ENCODE measurements at regions not wholly inside any gene's neighbourhood (a gene's known extent, or its start where the extent isn't known, plus 50 kb on each side); places are given as distances from the start of the nearest gene placed in this dataset.

DNA sequence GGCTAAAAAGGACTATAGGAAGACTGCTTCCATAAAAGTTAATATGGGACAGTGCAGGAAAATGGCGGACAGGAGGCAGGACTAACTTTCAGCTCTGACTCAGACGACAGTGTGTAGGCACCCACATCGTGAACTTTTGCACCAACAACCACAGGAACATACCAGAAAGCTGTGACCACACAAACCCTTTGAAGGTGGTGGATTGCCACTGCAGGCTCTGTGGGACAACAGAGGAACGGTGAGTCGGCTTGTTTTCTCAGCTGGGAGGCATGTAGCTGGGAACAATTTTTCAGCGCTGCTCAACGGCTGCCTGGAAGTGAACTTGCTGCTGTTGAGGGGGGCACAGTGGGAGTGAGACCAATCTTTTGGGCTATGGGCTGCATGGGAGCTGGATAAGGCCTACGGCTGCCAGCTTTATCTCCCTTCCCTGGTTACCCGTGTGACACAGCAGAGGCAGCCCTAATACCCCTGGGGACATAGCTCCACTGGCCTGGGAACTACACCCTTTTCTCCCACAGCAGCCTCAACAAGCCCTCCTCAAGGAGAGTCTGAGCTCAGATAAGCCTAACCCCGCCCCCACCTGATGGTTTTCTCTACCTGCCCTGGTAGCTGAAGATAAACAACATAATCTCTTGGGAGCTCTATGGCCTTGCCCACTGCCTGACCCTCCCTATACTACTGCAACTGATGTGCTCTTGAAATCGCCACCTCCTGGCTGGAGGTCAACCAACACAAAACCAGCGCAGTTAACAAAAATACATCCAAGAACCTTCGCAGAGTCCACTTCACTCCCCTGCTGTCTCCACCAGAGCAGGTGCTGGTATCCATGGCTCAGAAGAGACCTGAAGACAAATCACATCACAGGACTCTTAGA, 1537.0 kb downstream of the C4orf33 start:
- 92 to 100% methylated on average over 7 to 8 of the region's 13 CpGs for WGBS, 2 experiments (ENCODE audit: insufficient coverage in 2 of 2)

DNA sequence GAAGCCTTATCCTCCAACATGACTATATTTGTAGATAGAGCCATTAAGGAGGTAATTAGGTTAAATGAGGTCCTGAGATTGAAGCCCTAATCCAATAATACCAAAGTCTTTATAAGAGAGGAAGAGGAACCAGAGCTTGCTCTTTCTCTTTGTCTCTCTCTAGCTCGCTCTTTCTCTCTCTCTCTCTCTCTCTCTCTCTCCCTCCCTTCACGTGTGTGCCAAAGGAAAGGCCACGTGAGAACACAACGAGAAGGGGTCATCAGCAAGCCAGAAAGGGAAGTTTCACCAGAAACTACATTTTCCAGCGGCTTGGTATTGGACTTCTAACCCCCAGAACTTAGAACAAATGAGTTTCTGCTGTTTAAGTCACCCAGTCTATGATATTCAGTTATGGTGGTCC, 1540.5 kb downstream of the C4orf33 start:
- WGBS, 2 experiments (ENCODE audit: insufficient coverage in 2 of 2), result 43% methylated on average over 2 of the region's 5 CpGs; no CpG with 5 or more reads in 1 of the 2 experiments
- Histone ChIP-seq H3K27ac (ENCODE audit: low read depth, low read length, severe bottlenecking) (no peak overlapping the region), H3K36me3 (ENCODE audit: control insufficient read depth, insufficient read depth, low read length) (no peaks in the 10 kb centered on the region), H3K4me1 (ENCODE audit: control insufficient read depth, insufficient read depth, low read length, poor library complexity, severe bottlenecking) (no peaks in the 10 kb centered on the region), H3K9me3 (ENCODE audit: control insufficient read depth, low read length) (no peaks in the 10 kb centered on the region), H3K4me3 (ENCODE audit: extremely low read depth, insufficient read depth, low read length, poor library complexity, severe bottlenecking) (no peak overlapping the region)

More for the DNA sequence above, 1537.0 kb downstream of the C4orf33 start:
- Histone ChIP-seq H3K9me3 (ENCODE audit: control insufficient read depth, low read length) (no peaks in the 10 kb centered on the region), H3K4me3 (ENCODE audit: extremely low read depth, insufficient read depth, low read length, poor library complexity, severe bottlenecking) (no peak overlapping the region), H3K4me1 (ENCODE audit: control insufficient read depth, insufficient read depth, low read length, poor library complexity, severe bottlenecking) (no peaks in the 10 kb centered on the region), H3K27ac (ENCODE audit: low read depth, low read length, severe bottlenecking) (no peak overlapping the region), H3K36me3 (ENCODE audit: control insufficient read depth, insufficient read depth, low read length) (no peaks in the 10 kb centered on the region)

DNA sequence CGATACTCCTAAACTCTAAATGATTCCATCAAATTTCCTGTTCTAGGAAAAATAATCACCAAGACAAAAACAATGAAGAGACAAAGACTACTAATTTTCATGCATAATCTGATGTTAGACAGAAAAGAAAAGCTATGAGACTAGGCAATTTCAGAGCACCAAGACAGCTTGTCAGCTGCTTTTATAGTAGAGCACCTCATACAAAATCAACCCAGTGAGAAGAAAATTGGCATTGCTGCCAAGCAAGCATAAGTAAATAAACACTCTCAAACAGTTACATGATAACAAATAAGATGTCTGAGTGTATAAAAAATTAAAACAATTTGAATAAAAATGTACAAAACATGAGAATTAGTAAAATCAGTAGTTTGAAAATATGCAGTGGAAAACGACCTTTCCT, 1544.6 kb downstream of the C4orf33 start:
- no peaks in the 10 kb centered on the region for H3K9me3 ChIP-seq (ENCODE audit: control insufficient read depth, low read length)
- H3K27ac ChIP-seq (ENCODE audit: low read depth, low read length, severe bottlenecking), result no peak overlapping the region
- no peaks in the 10 kb centered on the region for H3K36me3 ChIP-seq (ENCODE audit: control insufficient read depth, insufficient read depth, low read length)
- no CpG with 5 or more reads among the region's 2 CpGs for WGBS, 2 experiments (ENCODE audit: insufficient coverage in 2 of 2)
- H3K4me1 ChIP-seq (ENCODE audit: control insufficient read depth, insufficient read depth, low read length, poor library complexity, severe bottlenecking), result no peaks in the 10 kb centered on the region
- no peak overlapping the region for H3K4me3 ChIP-seq (ENCODE audit: extremely low read depth, insufficient read depth, low read length, poor library complexity, severe bottlenecking)

DNA sequence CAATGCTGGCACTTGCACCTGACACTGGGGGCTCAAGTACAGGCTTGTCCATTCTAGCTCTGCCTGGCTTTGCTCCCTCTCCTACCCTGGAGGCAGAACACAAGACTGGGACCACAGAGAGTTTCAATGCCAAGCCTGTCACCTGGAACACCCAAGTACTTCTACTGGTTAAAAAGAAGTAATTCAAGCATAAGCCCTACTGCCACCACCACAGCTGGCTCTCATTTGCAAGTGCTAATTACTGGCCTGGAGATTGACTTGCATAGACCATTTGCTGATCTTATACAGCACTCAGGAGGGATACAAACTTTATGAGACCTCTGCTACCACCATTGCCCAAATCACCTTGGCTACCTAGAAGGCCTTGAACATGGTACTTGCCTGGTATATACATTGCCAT, 1550.9 kb downstream of the C4orf33 start:
- no peak overlapping the region for H3K27ac ChIP-seq (ENCODE audit: low read depth, low read length, severe bottlenecking)
- no peaks in the 10 kb centered on the region for H3K4me1 ChIP-seq (ENCODE audit: control insufficient read depth, insufficient read depth, low read length, poor library complexity, severe bottlenecking)
- H3K36me3 ChIP-seq (ENCODE audit: control insufficient read depth, insufficient read depth, low read length), result no peaks in the 10 kb centered on the region
- no peak overlapping the region for H3K4me3 ChIP-seq (ENCODE audit: extremely low read depth, insufficient read depth, low read length, poor library complexity, severe bottlenecking)
- H3K9me3 ChIP-seq (ENCODE audit: control insufficient read depth, low read length), result no peaks in the 10 kb centered on the region

DNA sequence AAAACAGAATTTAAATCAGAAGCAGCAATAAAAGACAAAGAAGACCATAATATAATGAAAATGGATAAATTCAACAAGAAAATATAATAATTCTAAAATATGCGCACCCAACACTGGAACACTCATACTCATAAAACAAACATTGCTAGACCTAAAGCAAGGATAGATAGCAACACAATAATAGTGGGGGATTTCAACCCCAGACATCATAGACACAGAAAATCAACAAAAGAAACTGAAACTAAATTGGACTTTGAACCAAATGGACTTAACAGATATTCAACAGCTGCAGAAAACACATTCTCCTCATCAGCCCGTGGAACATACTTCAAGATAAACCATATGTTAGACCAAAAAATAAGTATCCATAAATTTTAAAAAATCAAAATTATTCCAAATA, 1552.6 kb downstream of the C4orf33 start:
- no peak overlapping the region for H3K27ac ChIP-seq (ENCODE audit: low read depth, low read length, severe bottlenecking)
- WGBS, 2 experiments (ENCODE audit: insufficient coverage in 2 of 2), result 83% methylated on average over 1 of the region's 2 CpGs; no CpG with 5 or more reads in 1 of the 2 experiments
- no peak overlapping the region for H3K4me3 ChIP-seq (ENCODE audit: extremely low read depth, insufficient read depth, low read length, poor library complexity, severe bottlenecking)

DNA sequence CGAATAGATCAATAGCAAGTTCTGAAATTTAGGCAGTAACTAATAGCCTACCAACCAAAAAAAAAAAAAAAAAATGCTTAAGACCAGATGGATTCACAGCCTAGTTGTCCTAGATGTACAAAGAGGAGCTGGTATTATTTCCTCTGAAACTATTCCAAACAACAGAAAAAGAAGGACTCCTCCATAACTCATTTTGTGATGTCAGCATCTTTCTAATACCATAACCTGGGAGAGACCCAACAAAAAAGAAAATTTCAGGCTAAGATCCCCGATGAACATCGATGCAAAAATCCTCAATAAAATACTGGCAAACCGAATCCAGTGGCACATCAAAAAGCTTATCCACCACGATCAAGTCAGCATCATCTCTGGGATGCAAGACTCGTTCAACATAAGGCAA, 1557.9 kb downstream of the C4orf33 start:
- WGBS, 2 experiments (ENCODE audit: insufficient coverage in 2 of 2), result 81 to 94% methylated on average over 4 to 5 of the region's 6 CpGs
- Histone ChIP-seq H3K4me1 (ENCODE audit: control insufficient read depth, insufficient read depth, low read length, poor library complexity, severe bottlenecking) (no peaks in the 10 kb centered on the region), H3K27ac (ENCODE audit: low read depth, low read length, severe bottlenecking) (no peak overlapping the region), H3K4me3 (ENCODE audit: extremely low read depth, insufficient read depth, low read length, poor library complexity, severe bottlenecking) (no peak overlapping the region), H3K36me3 (ENCODE audit: control insufficient read depth, insufficient read depth, low read length) (no peaks in the 10 kb centered on the region), H3K9me3 (ENCODE audit: control insufficient read depth, low read length) (no peaks in the 10 kb centered on the region)

More for the DNA sequence above, 1552.6 kb downstream of the C4orf33 start:
- Histone ChIP-seq H3K9me3 (ENCODE audit: control insufficient read depth, low read length) (no peaks in the 10 kb centered on the region), H3K36me3 (ENCODE audit: control insufficient read depth, insufficient read depth, low read length) (no peaks in the 10 kb centered on the region), H3K4me1 (ENCODE audit: control insufficient read depth, insufficient read depth, low read length, poor library complexity, severe bottlenecking) (no peaks in the 10 kb centered on the region)

DNA sequence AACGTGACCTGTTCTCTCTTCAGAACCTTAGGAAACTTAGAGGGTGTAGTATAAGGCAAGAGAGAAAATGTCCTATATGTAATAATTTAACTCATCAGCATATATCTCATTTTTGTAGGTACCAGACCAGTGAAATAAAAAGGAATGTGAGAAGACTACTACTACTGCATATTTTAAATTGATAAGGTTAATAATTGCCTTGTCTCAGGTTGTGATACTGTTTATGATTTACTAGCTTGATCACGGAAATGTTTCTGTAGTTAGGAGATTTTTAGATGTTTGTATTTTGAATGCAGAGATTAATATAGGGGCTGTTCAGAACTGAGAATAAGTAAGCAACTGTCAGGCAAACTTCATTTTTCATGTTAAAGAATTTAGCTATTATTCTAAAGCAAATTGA, 1563.4 kb downstream of the C4orf33 start:
- Histone ChIP-seq H3K36me3 (ENCODE audit: control insufficient read depth, insufficient read depth, low read length) (no peaks in the 10 kb centered on the region), H3K4me3 (ENCODE audit: extremely low read depth, insufficient read depth, low read length, poor library complexity, severe bottlenecking) (no peak overlapping the region), H3K4me1 (ENCODE audit: control insufficient read depth, insufficient read depth, low read length, poor library complexity, severe bottlenecking) (no peaks in the 10 kb centered on the region), H3K27ac (ENCODE audit: low read depth, low read length, severe bottlenecking) (no peak overlapping the region), H3K9me3 (ENCODE audit: control insufficient read depth, low read length) (no peaks in the 10 kb centered on the region)
- 100% methylated on average over 1 of the region's 2 CpGs for WGBS, 2 experiments (ENCODE audit: insufficient coverage in 2 of 2)

DNA sequence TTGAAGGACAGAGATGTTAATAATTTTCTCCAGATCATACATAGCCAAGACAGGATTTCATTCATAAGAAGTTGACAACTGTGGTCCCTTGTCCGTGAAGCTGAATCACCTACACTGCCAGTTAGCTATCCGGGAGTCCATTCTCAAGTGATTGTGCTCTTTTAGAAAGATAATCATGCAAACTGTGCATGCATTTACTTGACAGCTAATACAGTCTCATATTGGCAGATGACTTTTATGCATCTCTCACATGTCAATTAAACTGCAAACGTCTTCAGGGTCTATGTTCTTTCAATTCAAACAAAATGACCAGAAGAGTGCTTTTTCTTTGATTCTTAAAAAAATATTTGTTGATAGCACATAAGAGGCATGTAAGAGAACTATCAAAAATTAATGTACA, 1572.9 kb downstream of the C4orf33 start:
- 80 to 100% methylated on average over 1 to 2 of the region's 3 CpGs for WGBS, 2 experiments (ENCODE audit: insufficient coverage in 2 of 2)
- Histone ChIP-seq H3K9me3 (ENCODE audit: control insufficient read depth, low read length) (no peaks in the 10 kb centered on the region), H3K4me1 (ENCODE audit: control insufficient read depth, insufficient read depth, low read length, poor library complexity, severe bottlenecking) (no peaks in the 10 kb centered on the region), H3K27ac (ENCODE audit: low read depth, low read length, severe bottlenecking) (no peak overlapping the region), H3K4me3 (ENCODE audit: extremely low read depth, insufficient read depth, low read length, poor library complexity, severe bottlenecking) (no peak overlapping the region), H3K36me3 (ENCODE audit: control insufficient read depth, insufficient read depth, low read length) (no peaks in the 10 kb centered on the region)

DNA sequence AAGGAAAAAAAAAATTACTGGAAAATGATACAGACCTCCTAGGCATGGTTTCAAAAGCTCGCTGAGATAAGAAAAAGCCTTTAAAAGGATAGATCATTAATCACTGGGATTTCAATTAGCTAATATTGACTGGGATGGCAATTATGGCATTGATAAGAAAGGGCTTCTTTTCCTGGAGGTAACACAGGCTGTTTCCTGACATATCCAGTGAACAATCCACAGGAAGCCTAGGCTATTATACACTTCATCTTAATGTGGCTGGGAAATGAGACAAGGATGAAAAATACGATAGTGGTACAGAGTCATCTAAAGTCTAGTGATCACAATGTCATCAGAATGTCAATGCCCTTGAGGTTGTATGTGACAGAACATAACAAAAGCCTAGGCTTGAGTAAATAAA, 1579.3 kb downstream of the C4orf33 start:
- Histone ChIP-seq H3K36me3 (ENCODE audit: control insufficient read depth, insufficient read depth, low read length) (no peaks in the 10 kb centered on the region), H3K9me3 (ENCODE audit: control insufficient read depth, low read length) (no peaks in the 10 kb centered on the region), H3K4me3 (ENCODE audit: extremely low read depth, insufficient read depth, low read length, poor library complexity, severe bottlenecking) (no peak overlapping the region), H3K4me1 (ENCODE audit: control insufficient read depth, insufficient read depth, low read length, poor library complexity, severe bottlenecking) (no peaks in the 10 kb centered on the region), H3K27ac (ENCODE audit: low read depth, low read length, severe bottlenecking) (no peak overlapping the region)
- 80 to 93% methylated on average over 2 of the region's 2 CpGs for WGBS, 2 experiments (ENCODE audit: insufficient coverage in 2 of 2)

DNA sequence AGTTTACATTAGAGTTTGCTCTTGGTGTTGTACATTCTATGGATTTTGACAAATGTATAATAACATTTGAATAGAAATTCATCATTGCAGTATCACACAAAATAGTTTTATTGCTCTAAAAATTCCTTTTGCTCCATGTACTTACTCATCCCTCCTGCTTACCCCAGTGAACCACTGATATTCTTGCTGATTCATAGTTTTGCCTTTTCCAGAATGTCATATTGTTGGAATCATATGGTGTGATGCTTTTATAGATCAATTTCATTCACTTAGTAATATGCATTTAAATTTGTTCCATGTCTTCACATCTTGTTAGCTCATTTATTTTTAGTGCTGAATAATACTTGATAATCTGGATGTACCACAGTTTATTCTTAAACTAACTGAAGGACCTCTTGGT, 1593.2 kb downstream of the C4orf33 start:
- H3K27ac ChIP-seq (ENCODE audit: low read depth, low read length, severe bottlenecking), result no peak overlapping the region
- H3K4me3 ChIP-seq (ENCODE audit: extremely low read depth, insufficient read depth, low read length, poor library complexity, severe bottlenecking), result no peak overlapping the region
- no peaks in the 10 kb centered on the region for H3K9me3 ChIP-seq (ENCODE audit: control insufficient read depth, low read length)
- H3K4me1 ChIP-seq (ENCODE audit: control insufficient read depth, insufficient read depth, low read length, poor library complexity, severe bottlenecking), result no peaks in the 10 kb centered on the region
- no peaks in the 10 kb centered on the region for H3K36me3 ChIP-seq (ENCODE audit: control insufficient read depth, insufficient read depth, low read length)

DNA sequence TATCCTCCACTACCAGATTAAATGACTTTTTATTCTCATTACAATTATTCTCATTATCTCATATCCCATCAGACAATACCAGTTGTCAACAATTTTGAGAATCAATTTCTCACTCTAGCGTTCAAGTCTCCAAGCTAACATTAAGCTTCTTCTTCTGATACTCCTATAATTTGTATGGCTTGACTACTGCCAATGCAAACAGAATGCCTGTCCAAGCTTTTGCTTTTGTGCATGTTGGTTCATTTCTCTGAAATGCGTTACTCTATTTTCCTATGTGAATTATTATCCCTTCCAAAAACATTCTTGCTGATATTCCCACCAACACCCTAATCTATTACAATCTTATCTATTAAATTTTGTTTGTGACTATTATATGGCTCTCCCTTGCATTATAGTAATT, 1602.3 kb downstream of the C4orf33 start:
- H3K9me3 ChIP-seq (ENCODE audit: control insufficient read depth, low read length), result no peaks in the 10 kb centered on the region
- no peaks in the 10 kb centered on the region for H3K36me3 ChIP-seq (ENCODE audit: control insufficient read depth, insufficient read depth, low read length)
- 83 to 92% methylated on average over 1 of the region's 2 CpGs for WGBS, 2 experiments (ENCODE audit: insufficient coverage in 2 of 2)
- H3K4me1 ChIP-seq (ENCODE audit: control insufficient read depth, insufficient read depth, low read length, poor library complexity, severe bottlenecking), result no peaks in the 10 kb centered on the region
- H3K4me3 ChIP-seq (ENCODE audit: extremely low read depth, insufficient read depth, low read length, poor library complexity, severe bottlenecking), result no peak overlapping the region
- no peak overlapping the region for H3K27ac ChIP-seq (ENCODE audit: low read depth, low read length, severe bottlenecking)
